Fibroblast of skin of abdomen (primary cell): ENCODE measurements at regions not wholly inside any gene's neighbourhood (a gene's known extent, or its start where the extent isn't known, plus 50 kb on each side); places are given as distances from the start of the nearest gene placed in this dataset.
"Not testable (repeated sequence)": the region's sequence is repeated elsewhere in the genome, so short reads cannot be mapped to it uniquely, and the experiment has no call there.

Source experiments
- DNase-seq: peaks from one replicate; pipeline ENCODE4 v3.0.0-alpha.2; 2013

GRCh38 chr21:18104802-18105201 is 139.8 kb upstream of the CHODL start:
- no peak for DNase-seq

DNA sequence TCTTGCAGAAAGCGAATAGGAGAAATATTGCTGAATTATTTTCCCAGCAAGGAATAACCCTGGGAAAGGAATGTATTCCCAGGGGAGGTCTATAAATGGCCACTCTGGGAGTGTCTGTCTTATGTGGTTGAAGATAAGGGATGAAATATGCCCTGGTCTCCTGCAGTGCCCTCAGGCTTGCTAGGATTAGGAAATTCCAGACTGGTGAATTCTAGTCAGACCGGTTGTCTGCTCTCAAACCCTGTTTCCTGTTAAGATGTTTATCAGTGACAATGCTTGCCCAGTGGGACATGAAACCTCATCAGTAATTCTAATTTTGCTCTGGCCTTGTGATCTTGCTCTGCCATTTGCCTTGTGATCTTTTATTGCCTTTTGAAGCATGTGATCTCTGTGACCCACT is 148.2 kb upstream of the CHODL start:
- DNase-seq, result not testable (repeated sequence)

GRCh38 chr21:18089786-18090185 is 154.8 kb upstream of the CHODL start:
- no peak for DNase-seq

GRCh38 chr21:18070392-18070791 is 174.2 kb upstream of the CHODL start:
- DNase-seq, result no peak

- no peak for DNase-seq
These were observed 174.8 kb upstream of the CHODL start for GRCh38 chr21:18069875-18070274.

DNA sequence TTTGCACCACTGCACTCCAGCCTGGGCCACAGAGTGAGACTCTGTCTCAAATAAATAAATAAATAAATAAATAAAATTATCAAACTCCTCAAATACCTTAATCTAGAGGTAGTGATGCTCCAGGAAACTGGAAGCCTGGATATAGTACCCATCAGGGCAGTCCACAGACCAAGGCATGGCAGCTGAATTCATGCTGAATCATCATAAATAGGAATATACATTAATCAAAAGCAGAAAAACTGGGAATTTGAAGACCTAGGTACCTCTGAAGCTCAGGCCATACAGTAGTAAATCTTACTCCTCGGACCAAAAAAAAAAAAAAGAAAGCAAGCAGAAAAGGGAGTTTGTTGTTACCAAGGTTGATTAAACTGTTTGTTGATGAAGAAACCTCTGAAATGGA is 184.2 kb upstream of the CHODL start:
- DNase-seq, result no peak

DNA sequence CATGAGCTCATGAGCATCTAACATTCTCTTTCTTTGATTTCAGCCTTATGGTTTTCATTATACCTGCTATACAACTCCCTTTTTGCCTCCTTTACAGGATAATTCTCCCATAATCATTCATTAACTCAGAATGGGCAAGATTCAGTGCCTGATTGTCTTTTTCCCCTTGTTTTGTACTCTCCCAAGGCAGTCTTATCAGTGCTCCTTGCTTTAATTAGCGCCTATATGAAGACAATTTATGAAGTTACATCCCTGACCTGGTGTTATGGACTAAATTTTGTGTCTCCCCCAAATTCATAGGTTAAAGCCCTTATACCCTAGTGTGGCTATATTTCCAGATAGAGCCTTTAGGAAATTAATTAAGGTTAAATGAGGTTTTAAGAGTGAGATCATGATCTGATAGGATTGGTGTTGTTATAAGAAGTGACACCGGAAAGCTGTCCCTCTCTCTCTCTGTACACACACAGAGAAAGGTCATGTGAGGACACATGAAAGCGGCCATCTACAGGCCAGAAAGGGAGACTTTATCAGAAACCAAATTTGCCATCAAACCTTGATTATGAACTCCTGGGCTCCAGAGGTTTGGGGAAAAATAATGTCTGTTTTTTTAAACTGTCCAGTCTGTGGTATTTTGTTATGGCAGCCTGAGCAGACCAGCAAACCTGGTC is 185.8 kb upstream of the CHODL start:
- no peak for DNase-seq

DNA sequence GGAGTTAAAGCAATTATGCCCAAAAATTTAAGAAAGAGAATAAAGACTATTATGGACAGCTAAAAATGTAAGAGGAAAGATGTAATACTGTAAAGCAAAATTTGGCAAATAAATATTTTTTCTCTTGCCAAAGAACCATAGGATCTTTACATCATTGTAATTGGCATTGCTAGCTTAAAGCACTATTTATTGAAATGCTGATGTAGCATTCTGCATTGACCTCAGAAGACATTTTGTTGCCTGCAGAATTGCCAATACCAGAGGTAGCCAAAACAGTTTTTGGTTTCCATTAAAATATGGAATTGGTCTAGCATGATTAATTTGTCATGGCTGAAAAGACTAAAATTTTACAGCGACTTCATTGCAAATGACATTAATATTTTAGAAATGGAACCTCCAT is 191.5 kb upstream of the CHODL start:
- no peak for DNase-seq

DNA sequence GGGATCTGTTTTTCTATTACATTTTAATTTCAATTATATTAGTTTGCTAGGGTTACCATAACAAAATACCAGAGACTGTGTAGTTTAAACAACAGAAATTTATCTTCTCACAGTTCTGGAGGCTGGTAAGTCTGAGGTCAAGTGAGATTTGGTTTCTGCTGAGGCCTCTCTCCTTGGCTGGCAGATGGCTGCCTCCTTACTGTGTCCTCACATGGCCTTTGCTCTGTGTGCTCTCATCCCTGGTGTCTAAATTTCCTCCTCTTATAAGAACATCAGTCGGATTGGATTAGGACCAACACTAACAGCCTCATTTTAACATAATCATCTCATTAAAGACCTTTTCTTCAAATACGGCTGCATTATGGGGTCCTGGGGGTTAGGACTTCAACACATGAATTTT is 195.2 kb upstream of the CHODL start:
- no peak for DNase-seq

DNA sequence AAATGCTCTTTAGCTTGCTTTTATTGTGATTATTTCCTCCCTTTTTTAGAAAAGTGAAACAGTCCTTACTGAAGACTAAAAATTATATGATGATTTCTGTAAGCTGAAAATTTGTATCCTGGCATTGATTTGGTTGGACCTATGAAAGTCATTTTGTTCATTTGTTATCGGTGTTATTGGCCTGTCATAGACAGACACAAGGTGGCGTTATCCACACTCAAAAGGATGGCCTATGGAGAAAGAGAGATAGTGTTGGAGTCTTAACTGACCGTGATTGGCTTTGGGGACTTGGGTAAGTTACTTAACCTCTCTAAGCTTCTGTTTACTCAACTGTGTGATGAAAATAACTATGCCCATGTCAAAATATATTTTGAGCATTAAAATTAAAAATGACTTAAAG is 203.6 kb upstream of the CHODL start:
- DNase-seq, result peak; percentile 12

GRCh38 chr21:18030248-18030647 is 211.1 kb upstream of the C21orf91 start:
- DNase-seq, result no peak

GRCh38 chr21:18026359-18026758 is 207.2 kb upstream of the C21orf91 start:
- no peak for DNase-seq

DNA sequence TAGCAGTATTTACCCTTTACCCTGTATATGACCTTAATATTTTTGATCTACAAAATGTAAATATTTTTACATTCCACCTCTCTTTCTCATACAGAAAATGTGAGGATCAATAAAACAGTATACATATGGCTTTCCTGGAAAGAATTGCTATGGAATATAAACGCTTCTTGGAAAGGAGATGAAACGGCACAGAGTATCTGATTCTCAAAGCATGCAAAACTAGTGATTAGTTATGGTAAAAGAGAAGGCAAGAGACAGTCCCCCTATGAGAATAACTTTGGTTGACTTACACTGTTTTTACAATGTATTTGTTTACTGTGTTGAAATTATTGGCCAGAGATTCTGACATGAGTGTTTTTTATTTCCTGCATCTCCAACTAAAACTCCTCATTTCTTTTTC is 204.6 kb upstream of the C21orf91 start:
- DNase-seq, result no peak

GRCh38 chr21:18023157-18023556 is 204.0 kb upstream of the C21orf91 start:
- DNase-seq, result no peak

DNA sequence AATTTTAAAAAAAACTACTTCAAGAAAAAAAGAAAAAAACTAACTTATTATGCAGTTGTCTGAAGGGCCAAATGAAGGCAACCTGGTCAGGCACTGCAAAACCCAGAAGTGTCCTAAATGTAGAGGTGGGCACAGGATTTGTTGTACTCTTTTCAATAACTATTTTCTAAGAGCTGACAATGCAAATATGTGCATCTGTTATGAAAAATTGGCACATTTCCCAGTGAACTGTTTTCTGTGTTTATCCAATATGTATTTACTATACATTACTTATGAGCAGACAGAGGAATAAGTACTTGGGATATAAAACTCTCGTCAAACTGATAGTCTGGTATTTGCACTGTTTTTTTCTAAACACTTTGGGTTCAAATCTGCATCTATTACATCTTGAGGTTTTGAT is 188.0 kb upstream of the C21orf91 start:
- DNase-seq, result no peak

GRCh38 chr21:18006691-18007090 is 187.5 kb upstream of the C21orf91 start:
- DNase-seq, result no peak

DNA sequence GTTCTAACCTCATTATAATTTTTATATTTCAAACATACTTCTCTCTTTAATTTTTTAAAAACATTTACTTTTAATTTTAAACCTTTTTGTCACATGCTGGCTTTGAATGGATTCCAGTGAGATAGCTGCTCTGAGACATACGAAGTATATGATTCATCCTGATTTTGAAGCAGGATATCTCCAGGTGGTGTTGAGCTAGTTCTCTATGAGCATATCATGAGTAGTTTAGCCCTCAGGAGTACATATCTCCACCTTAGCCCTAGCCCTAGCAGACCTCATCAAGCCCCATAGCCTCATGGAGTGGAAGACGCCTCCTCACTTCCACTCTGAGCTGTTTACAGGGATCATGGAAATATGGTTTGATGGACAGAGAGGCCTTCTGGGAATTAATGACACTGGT is 183.2 kb upstream of the C21orf91 start:
- no peak for DNase-seq

DNA sequence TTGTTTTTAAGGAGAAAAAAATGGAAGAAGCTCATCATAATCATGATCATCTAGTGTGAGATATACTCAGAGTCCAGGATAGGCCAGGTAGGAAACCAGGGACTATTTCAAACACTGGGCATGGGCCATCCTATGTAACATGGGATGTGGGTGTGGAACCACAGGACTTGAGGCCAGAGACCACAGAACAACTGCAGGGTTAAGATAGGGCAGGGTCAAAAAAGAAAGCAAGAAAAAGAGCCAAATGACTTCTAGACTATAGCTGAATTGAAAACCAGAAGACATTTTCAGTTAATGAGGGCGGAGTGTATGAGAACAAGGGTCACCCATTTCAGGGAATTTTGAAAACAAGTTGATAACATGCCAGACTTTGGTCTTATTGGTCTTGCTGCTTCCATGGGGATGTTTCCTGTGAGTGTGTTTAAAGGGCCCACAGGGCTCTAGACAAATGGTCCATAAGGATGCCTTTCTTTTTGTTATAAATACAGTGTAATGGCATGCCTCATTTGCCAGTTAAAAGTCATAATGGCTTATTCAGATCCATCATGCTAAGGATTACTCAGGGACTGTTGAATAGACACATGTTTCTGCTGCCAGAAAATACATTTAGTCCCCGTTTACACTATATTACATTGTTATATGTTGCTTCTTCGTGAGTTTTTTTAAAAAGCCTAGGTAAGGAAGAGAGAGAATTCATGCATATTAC is 182.0 kb upstream of the C21orf91 start:
- no peak for DNase-seq

GRCh38 chr21:17998599-17998998 is 179.4 kb upstream of the C21orf91 start:
- DNase-seq, result not testable (repeated sequence)

- DNase-seq, result no peak
These were observed 170.6 kb upstream of the C21orf91 start for GRCh38 chr21:17989780-17990179.

DNA sequence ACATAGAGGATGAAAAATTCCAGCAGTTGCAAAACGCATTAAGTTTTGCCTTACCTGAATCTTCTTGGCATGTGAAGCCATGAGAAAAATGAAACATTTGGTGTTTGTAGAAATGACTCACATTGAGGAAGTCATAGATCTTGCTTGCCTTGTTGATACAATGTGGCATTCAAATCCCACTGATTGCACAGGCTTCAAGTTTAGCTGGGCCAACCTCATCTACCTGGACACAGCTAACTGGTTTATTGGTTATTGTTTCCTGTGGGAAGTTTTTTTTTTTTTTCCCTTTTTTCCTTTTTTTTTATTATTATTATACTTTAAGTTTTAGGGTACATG is 168.9 kb upstream of the C21orf91 start:
- DNase-seq, result no peak

DNA sequence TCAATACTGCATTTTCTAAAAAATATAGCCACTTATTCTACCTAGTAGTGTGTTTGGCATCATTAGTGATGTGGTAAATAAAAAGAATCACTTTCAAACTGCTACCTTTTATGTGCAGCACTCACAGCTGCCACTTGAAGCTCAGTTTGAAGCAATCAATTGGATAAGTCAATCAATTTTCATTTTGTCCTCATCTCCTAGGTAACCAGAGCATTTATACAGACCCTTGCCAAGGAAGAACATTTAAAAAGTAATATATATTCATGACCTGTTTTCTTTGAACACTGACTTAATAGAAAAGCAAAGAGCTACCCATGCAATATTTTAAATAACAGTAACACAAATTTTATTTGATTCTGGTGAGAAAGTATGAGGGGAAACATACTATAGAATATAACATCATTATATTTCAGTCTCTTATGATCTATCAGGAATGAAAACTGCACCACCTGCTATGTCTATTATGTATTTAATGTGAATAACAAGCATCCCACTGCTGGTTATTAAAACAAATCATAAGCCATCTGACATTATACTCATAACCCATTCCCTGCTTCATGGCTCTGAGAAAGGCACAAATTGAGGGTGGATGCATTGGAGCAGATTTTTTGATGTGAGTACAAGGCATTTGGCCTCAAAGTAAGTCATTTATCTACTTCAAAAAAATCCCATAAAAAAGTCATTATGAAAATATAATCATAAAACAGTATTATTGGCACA is 168.4 kb upstream of the C21orf91 start:
- DNase-seq, result no peak

DNA sequence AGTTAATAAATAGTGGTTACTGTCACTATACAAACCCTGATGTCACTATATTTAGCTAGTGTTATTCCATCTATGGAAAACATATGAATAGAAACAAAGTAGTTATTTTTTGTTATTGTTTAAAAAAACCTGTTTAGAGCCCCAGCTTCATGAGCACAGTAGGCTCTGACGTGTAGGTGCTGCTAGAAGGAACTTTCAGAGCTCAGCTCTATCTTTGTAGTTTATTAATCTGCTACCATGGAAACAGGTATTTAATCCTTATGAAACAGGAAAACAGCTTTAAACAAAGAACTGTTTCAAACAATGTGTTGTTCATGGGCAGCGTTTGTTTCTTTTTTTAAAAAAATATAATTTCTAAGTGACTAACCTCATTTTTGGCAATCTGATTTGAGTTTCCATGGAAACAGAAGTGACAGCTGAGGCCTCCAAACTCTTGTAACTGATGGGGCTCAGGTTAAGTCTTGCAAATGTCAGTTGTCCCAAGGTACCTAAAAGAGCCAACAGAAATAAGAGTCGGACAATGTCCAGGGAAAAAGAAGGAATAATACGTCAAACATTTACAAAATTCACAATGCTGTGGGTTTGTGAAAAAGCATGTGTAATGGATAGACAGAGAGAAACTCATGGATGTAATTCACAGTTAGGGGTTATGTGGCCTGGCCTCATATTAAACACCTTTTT is 162.0 kb upstream of the C21orf91 start:
- DNase-seq, result no peak

DNA sequence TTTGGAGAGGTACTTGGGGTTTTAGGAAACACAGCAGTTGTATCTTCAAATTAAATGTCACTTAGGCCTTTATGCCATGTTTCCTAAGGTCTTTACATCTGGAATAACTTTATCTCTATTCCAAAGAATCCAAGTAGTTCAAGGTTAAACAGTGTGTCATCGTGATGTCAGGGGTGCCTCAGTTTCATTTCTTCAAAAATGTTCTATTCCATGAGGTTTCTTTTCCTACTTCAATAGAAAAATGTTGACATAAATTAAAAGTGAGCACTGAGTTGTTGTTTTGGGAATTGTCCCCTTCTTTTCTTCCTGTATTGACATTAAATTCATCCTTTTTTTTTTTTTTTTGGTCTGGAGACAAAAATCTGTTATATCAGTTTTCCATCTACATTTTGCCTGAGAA is 160.6 kb upstream of the C21orf91 start:
- DNase-seq, result no peak
